SK-N-SH treated with all-trans-retinoic acid at 6 μM for 48 hours (cell line): ENCODE measurements at regions not wholly inside any gene's neighbourhood (a gene's known extent, or its start where the extent isn't known, plus 50 kb on each side); places are given as distances from the start of the nearest gene placed in this dataset.

Experiments
- GLIS3 ChIP-seq: fragments of 250-450 bp; sonication (Bioruptor Pico); IDR thresholded peaks from 2 replicates; pipeline ENCODE4 v1.5.0; 2020; ENCODE audit warnings: mild to moderate bottlenecking, moderate library complexity
- OSR1 ChIP-seq: fragments of 250-450 bp; sonication (Bioruptor Pico); IDR thresholded peaks from 2 replicates; pipeline ENCODE4 v1.8.0; 2022; ENCODE audit warnings: moderate library complexity, mild to moderate bottlenecking, inconsistent platforms
- ZNF565 ChIP-seq: fragments of 450-650 bp; formaldehyde crosslinking; conservative IDR thresholded peaks from 2 replicates; pipeline ENCODE4 v1.5.0; 2020; ENCODE audit warnings: low read depth, mild to moderate bottlenecking, moderate library complexity
- ZNF8 ChIP-seq: fragments of 450-650 bp; formaldehyde crosslinking; IDR thresholded peaks from 2 replicates; pipeline ENCODE4 v1.5.0; 2020; ENCODE audit warnings: mild to moderate bottlenecking, moderate library complexity
- TF ChIP-seq, protein P1 (sequence below): fragments of 250-450 bp; sonication (Bioruptor Pico); IDR thresholded peaks from 2 replicates; pipeline ENCODE4 v1.8.0; 2021; ENCODE audit warnings: low read depth, mild to moderate bottlenecking, moderate library complexity, borderline replicate concordance
- TF ChIP-seq, protein P2 (sequence below): fragments of 250-450 bp; sonication (Bioruptor Pico); IDR thresholded peaks from 2 replicates; pipeline ENCODE4 v1.8.0; 2020; ENCODE audit warnings: mild to moderate bottlenecking, moderate library complexity, borderline replicate concordance
- TF ChIP-seq, protein P3 (sequence below): fragments of 250-450 bp; sonication (Bioruptor Pico); IDR thresholded peaks from 2 replicates; pipeline ENCODE4 v1.5.1; 2020; ENCODE audit warnings: low read depth, mild to moderate bottlenecking, moderate library complexity

DNA sequence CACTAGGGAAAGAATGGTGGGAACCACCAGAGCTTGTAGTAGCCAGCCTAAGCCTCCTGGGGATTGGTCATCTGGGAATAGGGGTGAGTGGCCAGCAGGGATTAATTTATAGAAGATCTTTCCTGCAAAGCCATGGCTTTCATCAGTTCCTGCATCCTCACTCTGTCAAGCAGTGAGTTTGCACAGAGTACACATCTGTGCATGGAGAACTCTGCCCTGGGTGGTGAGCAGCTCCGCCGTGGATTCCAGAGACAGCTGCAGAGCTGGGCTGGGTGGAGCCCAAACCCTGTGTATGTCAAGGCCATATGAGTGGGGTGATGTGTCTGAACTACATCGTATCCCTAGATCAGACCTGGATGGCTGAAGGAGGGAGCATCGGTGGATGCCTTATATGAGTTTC lies 182.2 kb downstream of the GLI2 start:
- TF ChIP-seq, protein P1, sequence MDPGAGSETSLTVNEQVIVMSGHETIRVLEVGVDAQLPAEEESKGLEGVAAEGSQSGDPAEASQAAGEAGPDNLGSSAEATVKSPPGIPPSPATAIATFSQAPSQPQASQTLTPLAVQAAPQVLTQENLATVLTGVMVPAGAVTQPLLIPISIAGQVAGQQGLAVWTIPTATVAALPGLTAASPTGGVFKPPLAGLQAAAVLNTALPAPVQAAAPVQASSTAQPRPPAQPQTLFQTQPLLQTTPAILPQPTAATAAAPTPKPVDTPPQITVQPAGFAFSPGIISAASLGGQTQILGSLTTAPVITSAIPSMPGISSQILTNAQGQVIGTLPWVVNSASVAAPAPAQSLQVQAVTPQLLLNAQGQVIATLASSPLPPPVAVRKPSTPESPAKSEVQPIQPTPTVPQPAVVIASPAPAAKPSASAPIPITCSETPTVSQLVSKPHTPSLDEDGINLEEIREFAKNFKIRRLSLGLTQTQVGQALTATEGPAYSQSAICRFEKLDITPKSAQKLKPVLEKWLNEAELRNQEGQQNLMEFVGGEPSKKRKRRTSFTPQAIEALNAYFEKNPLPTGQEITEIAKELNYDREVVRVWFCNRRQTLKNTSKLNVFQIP (CRISPR knock-in tag) = no peak
- TF ChIP-seq, protein P2, sequence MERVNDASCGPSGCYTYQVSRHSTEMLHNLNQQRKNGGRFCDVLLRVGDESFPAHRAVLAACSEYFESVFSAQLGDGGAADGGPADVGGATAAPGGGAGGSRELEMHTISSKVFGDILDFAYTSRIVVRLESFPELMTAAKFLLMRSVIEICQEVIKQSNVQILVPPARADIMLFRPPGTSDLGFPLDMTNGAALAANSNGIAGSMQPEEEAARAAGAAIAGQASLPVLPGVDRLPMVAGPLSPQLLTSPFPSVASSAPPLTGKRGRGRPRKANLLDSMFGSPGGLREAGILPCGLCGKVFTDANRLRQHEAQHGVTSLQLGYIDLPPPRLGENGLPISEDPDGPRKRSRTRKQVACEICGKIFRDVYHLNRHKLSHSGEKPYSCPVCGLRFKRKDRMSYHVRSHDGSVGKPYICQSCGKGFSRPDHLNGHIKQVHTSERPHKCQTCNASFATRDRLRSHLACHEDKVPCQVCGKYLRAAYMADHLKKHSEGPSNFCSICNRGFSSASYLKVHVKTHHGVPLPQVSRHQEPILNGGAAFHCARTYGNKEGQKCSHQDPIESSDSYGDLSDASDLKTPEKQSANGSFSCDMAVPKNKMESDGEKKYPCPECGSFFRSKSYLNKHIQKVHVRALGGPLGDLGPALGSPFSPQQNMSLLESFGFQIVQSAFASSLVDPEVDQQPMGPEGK (CRISPR knock-in tag) = no peak
- TF ChIP-seq, protein P3, sequence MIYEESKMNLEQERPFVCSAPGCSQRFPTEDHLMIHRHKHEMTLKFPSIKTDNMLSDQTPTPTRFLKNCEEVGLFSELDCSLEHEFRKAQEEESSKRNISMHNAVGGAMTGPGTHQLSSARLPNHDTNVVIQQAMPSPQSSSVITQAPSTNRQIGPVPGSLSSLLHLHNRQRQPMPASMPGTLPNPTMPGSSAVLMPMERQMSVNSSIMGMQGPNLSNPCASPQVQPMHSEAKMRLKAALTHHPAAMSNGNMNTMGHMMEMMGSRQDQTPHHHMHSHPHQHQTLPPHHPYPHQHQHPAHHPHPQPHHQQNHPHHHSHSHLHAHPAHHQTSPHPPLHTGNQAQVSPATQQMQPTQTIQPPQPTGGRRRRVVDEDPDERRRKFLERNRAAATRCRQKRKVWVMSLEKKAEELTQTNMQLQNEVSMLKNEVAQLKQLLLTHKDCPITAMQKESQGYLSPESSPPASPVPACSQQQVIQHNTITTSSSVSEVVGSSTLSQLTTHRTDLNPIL (CRISPR knock-in tag) = no peak
- TF ChIP-seq ZNF8 (CRISPR knock-in tag) (no peak), ZNF565 (CRISPR knock-in tag) (no peak), OSR1 (no peak), GLIS3 (CRISPR knock-in tag) (no peak)
